ENCODE measurements at regions not wholly inside any gene's neighbourhood (a gene's known extent, or its start where the extent isn't known, plus 50 kb on each side); places are given as distances from the start of the nearest gene placed in this dataset.

- Histone ChIP-seq H3K27me3 (ENCODE audit: control insufficient read depth in 2 of 2, insufficient read depth in 2 of 2, low read length in 2 of 2) (no peaks in the 10 kb centered on the region), H3K9ac (ENCODE audit: insufficient read depth, low read length, poor library complexity, severe bottlenecking) (no peak overlapping the region), H4K20me1 (ENCODE audit: insufficient read depth, low read length) (no peaks in the 10 kb centered on the region), H3K36me3 (replicated peaks in 1 of 2; ENCODE audit: control insufficient read depth in 1 of 2, insufficient read depth in 2 of 2, low read length in 2 of 2) (no peaks in the 10 kb centered on the region), H3K27ac (ENCODE audit: low read depth in 1 of 2, low read length in 2 of 2) (no peak overlapping the region), H3K9me3 (replicated peaks in 1 of 2; ENCODE audit: control insufficient read depth in 1 of 2, insufficient read depth in 1 of 2, low read length in 2 of 2) (no peaks in the 10 kb centered on the region), H3K4me3 (replicated peaks in 1 of 3; ENCODE audit: low read depth in 2 of 3, low read length in 3 of 3) (no peak overlapping the region), H3K79me2 (ENCODE audit: insufficient read depth, low read length) (no peaks in the 10 kb centered on the region), H3K4me2 (replicated peaks; ENCODE audit: extremely low read depth, low read length, poor library complexity, severe bottlenecking) (no peak overlapping the region), H3K4me1 (ENCODE audit: control insufficient read depth in 1 of 2, insufficient read depth in 2 of 2, low read length in 2 of 2) (no peaks in the 10 kb centered on the region), H2AFZ (ENCODE audit: insufficient read depth, low read depth, low read length, poor library complexity, severe bottlenecking) (no peak overlapping the region)
- intact Hi-C loops (cut with micrococcal nuclease): no loop called here
- TF ChIP-seq CTCF (IDR thresholded peaks at IDR 0.05): no peak
- Mint-ChIP-seq H3K4me3 (no peak overlapping the region), H3K4me1 (no peaks in the 10 kb centered on the region), H3K9me3 (peaks cover 0 to 4% (median 0%) of the 10 kb centered on the region in 7 donors), H3K36me3 (no peaks in the 10 kb centered on the region), H3K27ac (no peak overlapping the region), H3K27me3 (ENCODE audit: low read depth in 3 of 3) (no peaks in the 10 kb centered on the region)
- WGBS (ENCODE audit: insufficient coverage): 96% methylated on average over 9 of the region's 15 CpGs
- no peak for DNase-seq
Observed at GRCh38 chr20:56166781-56167465, 81.6 kb upstream of the MC3R start.

- no peak overlapping the region for H3K4me3 ChIP-seq (replicated peaks in 1 of 3; ENCODE audit: low read depth in 2 of 3, low read length in 3 of 3)
- H3K9me3 ChIP-seq (replicated peaks in 1 of 2; ENCODE audit: control insufficient read depth in 1 of 2, insufficient read depth in 1 of 2, low read length in 2 of 2): no peaks in the 10 kb centered on the region
- no peaks in the 10 kb centered on the region for H3K36me3 ChIP-seq (replicated peaks in 1 of 2; ENCODE audit: control insufficient read depth in 1 of 2, insufficient read depth in 2 of 2, low read length in 2 of 2)
- no peaks in the 10 kb centered on the region for H3K36me3 Mint-ChIP-seq
- intact Hi-C loops (cut with micrococcal nuclease): no loop called here
- H3K27ac ChIP-seq (ENCODE audit: low read depth in 1 of 2, low read length in 2 of 2): no peak overlapping the region
- DNase-seq: no peak
- H3K9ac ChIP-seq (ENCODE audit: insufficient read depth, low read length, poor library complexity, severe bottlenecking): no peak overlapping the region
- 90% methylated on average over 4 of the region's 6 CpGs for WGBS (ENCODE audit: insufficient coverage)
- no peak overlapping the region for H3K4me2 ChIP-seq (replicated peaks; ENCODE audit: extremely low read depth, low read length, poor library complexity, severe bottlenecking)
- H3K4me3 Mint-ChIP-seq: no peak overlapping the region
- H3K27me3 Mint-ChIP-seq (ENCODE audit: low read depth in 3 of 3): no peaks in the 10 kb centered on the region
- no peak overlapping the region for H3K27ac Mint-ChIP-seq
- H2AFZ ChIP-seq (ENCODE audit: insufficient read depth, low read depth, low read length, poor library complexity, severe bottlenecking): no peak overlapping the region
- H3K4me1 Mint-ChIP-seq: no peaks in the 10 kb centered on the region
- H3K9me3 Mint-ChIP-seq: peaks cover 0 to 4% (median 2%) of the 10 kb centered on the region in 7 donors
- no peaks in the 10 kb centered on the region for H4K20me1 ChIP-seq (ENCODE audit: insufficient read depth, low read length)
- no peak for TF ChIP-seq CTCF (IDR thresholded peaks at IDR 0.05)
- no peaks in the 10 kb centered on the region for H3K27me3 ChIP-seq (ENCODE audit: control insufficient read depth in 2 of 2, insufficient read depth in 2 of 2, low read length in 2 of 2)
- no peaks in the 10 kb centered on the region for H3K4me1 ChIP-seq (ENCODE audit: control insufficient read depth in 1 of 2, insufficient read depth in 2 of 2, low read length in 2 of 2)
- H3K79me2 ChIP-seq (ENCODE audit: insufficient read depth, low read length): no peaks in the 10 kb centered on the region
Observed at GRCh38 chr20:56171087-56172012, 77.2 kb upstream of the MC3R start.

All from CD14-positive monocyte (primary cell).